ENCODE measurements at regions not wholly inside any gene's neighbourhood (a gene's known extent, or its start where the extent isn't known, plus 50 kb on each side); places are given as distances from the start of the nearest gene placed in this dataset.
"Not testable (repeated sequence)": the region's sequence is repeated elsewhere in the genome, so short reads cannot be mapped to it uniquely, and the experiment has no call there.

- no peak for DNase-seq (ENCODE audit: low spot score)
These were observed 255.3 kb upstream of the GJE1 start for GRCh38 chr6:141877275-141877983.

DNA sequence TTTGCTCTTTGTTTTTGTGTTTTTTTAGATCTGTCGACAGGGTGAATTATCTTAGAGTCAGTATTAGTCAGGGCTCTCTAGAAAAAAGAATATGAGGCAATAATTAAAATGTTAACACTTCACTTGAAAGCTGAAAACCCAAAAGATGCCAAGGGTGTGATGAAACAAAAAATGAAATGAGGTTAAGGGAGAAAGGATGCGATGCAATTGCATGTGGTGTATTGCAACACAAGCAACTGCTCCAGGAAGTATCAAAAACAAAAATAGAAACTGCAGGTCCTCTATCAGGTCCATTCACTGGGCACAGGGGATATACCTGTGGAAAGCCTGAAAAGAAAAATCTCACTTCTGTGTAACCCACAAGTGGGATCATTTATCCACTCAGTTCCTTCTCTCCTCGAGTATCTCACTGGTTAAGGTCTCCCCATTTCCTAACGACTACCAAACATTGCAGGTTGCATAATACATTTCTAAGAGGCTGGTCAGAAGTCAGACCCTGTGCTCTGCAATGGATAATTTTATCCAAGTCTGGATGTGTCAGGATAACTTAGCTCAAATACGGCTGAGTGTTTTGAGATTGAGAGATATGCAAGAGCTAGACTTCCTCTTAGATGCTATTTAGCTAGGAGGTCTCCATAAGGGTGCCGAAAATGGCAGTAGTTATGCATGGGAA is 257.7 kb upstream of the GJE1 start:
- no peak for DNase-seq (ENCODE audit: low spot score)

GRCh38 chr6:141869509-141869908 is 263.2 kb upstream of the GJE1 start:
- DNase-seq (ENCODE audit: low spot score) = not testable (repeated sequence)

DNA sequence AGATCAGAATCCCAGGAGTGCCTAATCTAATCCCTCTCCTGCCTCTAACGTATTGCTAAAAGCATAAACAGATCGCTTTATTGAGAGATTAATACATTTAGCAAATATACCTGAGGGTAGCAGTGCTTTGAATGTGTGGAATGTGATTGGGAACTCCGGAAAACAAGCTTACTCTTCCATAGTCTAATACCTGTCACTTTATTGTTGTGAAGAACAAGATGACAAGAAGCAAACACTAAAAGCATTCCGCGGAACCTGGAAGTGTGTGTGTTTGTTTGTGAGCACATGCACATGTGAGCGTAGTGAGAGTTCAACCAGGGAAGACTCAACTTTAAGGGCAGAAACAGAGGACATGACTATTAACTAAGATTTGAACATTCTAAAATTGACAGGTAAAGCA is 265.0 kb upstream of the GJE1 start:
- no peak for DNase-seq (ENCODE audit: low spot score)

DNA sequence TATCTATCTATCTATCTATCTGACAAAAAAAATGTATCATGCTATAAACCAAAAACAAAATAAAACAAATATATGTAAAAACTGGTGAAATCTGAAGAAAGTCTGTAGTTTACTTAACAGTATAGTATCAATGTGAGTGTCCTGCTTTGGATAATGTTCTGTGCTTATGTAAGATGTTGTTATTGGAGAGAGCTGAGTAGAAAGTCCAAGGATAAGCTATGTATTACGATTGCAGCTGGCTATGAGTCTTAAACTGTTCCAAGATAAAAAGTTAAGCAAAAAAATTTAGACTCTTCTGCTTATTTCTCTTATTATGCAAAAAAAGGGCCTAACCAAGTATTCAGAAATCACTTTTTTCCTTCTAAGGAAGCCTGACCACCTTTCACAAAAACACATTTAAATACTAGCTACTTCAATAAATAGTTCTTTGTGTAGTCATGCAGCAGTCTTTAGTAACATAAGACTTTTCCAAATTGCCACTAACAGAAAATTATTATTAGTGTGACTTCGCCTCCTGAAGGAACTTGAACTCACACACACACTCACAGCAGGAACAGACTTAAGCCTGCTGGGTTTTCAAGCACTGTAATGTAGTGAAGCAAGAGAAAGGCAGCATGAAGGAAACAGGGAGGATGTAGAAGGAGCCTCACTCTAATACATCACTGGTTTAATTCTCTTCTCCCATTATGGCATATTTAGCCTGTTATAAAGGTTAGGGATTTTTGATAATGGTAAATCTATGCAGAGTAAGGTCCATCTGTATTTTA is 265.8 kb upstream of the GJE1 start:
- no peak for DNase-seq (ENCODE audit: low spot score)

DNA sequence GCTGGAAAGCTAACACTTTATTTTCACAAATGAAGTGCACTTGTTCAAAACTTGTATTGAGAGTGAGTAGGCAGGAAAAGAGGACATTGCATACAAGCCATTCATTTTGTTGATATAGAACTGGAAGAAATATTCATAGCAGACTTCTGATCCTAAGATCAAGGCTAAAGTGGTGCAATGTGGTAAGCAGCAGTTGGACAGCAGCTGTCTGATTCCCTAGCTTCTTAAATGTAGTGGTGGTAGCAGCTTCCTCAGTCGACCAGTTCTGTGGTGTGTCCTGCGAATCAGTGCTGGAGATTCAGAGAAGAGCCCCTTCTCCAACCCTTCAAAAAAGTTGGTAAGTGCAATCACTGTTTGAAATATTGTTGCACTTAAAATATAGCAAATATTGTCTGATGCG is 281.7 kb upstream of the GJE1 start:
- DNase-seq (ENCODE audit: low spot score) = no peak

DNA sequence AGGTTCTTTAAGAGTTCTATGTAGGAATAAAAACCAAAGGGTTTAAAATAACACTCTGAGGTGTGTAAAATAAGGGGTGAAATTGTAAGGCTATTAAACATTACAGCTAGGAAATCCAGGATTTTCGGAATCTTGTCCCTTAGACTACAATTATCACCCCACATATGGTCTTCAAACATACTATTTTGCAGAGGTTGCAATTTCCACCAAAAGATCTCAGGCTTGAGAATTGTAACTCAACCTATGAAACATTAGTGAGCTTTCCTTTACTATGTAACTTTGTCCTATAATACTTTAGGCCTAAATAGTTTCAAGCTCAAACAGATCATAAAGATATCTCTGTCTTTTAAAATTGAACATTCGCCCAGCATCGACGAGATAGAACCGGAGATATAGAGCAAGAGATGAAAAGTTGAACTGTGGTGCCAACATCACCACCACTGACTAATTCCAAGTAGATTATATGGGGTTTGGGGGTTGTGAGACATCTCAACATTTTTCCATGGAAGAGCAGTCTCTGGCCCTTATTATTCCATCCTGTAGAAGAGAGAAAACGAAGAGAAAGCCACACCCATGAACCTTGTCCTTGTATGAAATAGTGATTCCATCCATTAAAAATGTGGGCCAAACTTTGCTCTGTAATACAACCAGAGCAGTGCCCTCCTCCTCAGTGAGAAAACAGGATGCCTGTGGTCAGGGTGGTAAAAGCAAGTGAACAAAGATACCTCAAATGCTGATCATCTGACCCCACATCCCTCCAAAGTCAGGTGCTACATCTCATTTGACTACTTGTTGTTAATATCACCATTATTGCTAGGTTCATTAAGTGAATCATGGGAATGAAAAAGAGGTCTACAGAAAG is 284.5 kb upstream of the GJE1 start:
- peak; percentile 54 for DNase-seq (ENCODE audit: low spot score)

DNA sequence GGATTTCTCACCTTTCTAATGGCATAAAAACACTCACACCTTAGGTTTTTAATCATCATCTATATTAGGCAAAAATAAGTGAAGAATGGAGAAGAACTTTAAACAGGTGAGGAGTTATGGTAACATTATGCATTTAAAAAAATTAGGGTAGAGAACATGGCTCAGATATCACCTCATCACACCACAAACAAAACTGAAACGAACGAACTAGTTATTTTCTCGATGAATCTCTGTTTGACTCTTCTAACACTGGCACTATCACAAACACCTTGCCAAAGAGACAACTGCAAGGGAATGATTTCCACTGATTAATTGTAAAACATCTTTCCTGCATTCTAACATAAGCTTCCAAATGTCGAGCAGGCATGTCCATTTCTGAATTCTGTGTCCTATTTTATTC is 286.1 kb upstream of the GJE1 start:
- DNase-seq (ENCODE audit: low spot score) = no peak

- DNase-seq (ENCODE audit: low spot score) = no peak
These were observed 289.4 kb upstream of the GJE1 start for GRCh38 chr6:141843178-141843834.

- no peak for DNase-seq (ENCODE audit: low spot score)
These were observed 299.6 kb upstream of the GJE1 start for GRCh38 chr6:141833001-141833655.

DNA sequence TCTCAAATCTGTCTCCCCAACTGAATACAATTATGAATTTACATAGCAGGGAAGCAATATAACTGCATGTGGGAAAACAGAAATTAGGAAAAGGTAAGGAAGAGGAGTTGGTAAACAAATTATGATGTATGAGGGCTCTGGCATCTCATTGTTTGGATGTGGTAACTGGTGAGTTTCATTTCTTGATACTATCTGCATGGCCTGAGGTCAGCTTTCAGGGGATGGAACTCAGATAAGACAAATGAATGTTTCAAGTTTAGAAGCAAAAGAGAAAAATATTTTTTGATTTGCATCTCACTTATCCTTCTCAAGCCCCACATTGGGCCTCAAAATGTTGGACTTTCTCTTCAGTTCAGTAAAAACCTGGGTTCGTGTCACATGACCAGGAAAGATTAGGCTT is 302.2 kb upstream of the GJE1 start:
- DNase-seq (ENCODE audit: low spot score) = no peak

- DNase-seq (ENCODE audit: low spot score) = no peak
These were observed 303.0 kb upstream of the GJE1 start for GRCh38 chr6:141829566-141830360.

DNA sequence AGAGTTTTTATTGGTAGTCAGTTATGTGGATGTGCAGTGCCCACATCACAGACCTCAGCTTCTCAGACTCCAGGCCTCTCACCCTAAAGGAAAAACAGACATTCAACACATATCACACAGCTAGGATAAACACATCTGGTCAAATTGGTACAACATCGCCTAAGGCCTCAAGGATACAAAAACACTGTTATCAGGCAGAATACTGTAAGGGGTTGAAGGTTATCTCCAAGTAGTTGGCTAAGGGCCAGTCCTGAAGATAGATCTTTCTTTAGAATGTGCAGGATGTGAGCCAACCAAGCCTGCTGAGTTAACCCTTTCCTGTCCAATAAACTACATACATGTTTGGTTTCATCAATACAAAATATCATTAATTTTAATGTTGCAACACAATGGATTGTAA is 308.4 kb upstream of the GJE1 start:
- no peak for DNase-seq (ENCODE audit: low spot score)

GRCh38 chr6:141815039-141815438 is 317.7 kb upstream of the GJE1 start:
- DNase-seq (ENCODE audit: low spot score) = not testable (repeated sequence)

GRCh38 chr6:141809901-141810300 is 322.8 kb upstream of the GJE1 start:
- no peak for DNase-seq (ENCODE audit: low spot score)

DNA sequence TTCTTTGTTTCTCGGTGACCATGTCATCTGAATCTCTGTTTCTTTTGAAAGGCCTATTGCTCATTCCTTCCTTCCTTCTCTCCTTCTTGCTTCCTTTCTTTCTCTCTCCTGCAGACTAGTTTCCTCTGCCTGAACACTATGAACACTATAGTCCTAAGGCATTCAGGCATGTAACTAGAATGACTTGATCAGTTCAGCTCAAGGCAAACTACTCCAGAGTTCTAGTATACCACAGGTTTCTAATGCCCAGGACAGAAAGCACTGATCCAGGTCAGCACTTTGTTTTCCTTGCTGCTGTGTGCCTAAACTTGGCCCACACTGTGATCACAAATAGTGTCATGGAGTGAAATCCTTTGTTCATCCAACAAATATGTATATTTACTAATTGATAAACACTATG is 324.1 kb upstream of the GJE1 start:
- DNase-seq (ENCODE audit: low spot score) = no peak

DNA sequence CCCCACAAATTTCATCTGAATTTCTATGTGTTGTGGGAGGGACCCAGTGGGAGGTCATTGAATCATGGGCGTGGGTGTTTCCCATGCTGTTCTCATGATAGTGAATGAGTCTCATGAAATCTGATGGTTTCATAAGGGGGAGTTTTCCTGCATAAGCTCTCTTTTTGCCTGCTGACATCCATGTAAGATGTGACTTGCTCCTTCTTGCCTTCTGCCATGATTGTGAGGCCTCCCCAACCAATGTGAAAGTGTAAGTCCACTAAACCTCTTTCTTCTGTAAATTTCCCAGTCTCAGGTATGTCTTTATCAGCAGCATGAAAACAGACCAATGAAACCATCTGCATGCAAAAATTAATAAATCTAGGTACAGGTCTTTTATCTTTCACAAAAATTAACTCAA is 331.8 kb upstream of the GJE1 start:
- not testable (repeated sequence) for DNase-seq (ENCODE audit: low spot score)

- no peak for DNase-seq (ENCODE audit: low spot score)
These were observed 341.8 kb upstream of the GJE1 start for GRCh38 chr6:141790921-141791320.

DNA sequence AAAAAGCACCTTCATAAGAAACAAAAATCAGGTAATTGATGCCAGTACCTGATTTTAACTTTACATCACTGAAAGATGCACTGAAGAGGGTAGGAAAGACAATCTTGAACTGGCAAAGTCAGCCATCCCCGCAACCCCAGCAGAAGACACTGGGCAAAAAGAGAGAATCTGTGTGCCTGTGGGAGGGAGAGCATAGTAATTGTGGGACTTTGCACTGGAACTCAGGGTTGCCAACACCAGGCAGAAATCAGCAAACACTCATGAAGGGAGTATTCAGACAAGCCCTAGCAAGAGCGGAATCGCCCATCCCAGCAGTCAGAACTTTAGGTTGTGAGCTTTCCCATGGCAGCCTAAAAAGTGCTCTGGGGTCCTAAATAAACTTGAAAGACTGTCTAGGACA is 344.6 kb upstream of the GJE1 start:
- DNase-seq (ENCODE audit: low spot score) = no peak

GRCh38 chr6:141783585-141783984 is 349.1 kb upstream of the GJE1 start:
- no peak for DNase-seq (ENCODE audit: low spot score)

Data from CD4-positive, alpha-beta T cell treated with Interleukin-2 at 100 ng/mL for 4 hours (primary cell).